ENCODE measurements at regions not wholly inside any gene's neighbourhood (a gene's known extent, or its start where the extent isn't known, plus 50 kb on each side); places are given as distances from the start of the nearest gene placed in this dataset.

DNA sequence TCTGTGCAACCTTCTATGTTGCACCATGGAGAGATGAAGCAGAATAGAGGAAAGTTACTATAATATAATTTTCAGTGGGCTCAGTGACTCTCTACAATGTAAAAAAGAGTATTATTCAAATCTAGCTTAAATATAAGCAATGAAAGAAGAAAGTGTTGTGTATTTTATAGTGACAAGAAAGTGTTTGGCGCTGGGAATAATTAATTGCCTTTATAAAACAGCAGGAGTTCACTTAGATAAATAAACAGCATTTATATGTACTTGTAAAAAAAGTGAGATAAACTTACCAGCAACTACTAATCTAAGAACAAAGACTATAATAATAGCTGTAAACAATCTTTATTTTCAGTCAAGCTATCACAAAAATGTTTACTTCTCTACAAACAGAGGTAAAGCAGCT lies 488.9 kb upstream of the PCDH10 start:
- Histone ChIP-seq H3K27me3 (no peaks in the 10 kb centered on the region), H3K4me1 (no peaks in the 10 kb centered on the region), H3K27ac (no peak overlapping the region), H3K4me3 (no peak overlapping the region), H3K9me3 (peaks cover 0 to 8% (median 1%) of the 10 kb centered on the region in 4 donors), H3K36me3 (no peaks in the 10 kb centered on the region)
- intact Hi-C loops (cut with DNase I): no loop called here
- no peak for DNase-seq
- no peak for TF ChIP-seq POLR2AphosphoS5 (IDR thresholded peaks at IDR 0.05)
- no peak for TF ChIP-seq POLR2A (IDR thresholded peaks at IDR 0.05)
- 20 to 52% methylated on average over 1 of the region's 1 CpG for WGBS, 2 donors

DNA sequence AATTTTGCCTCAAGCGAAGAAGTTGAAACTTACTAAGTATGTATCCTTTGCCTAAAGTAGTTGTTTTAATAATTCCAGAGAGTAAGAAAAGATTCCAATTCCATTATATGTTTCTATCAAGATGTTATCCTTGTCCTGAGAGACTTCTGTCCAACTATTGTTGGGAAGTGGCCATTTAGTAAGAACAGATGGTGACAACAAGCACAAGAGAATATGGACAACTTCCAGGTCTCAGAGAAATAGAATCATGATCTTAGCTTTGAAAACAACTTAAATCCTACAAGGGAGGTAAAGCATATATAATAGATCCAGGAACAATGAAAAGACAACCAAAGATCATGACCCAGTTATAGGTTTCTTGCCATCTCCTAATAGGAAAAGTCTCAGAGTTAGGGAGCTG lies 486.6 kb upstream of the PCDH10 start:
- Histone ChIP-seq H3K27me3 (no peaks in the 10 kb centered on the region), H3K36me3 (no peaks in the 10 kb centered on the region), H3K9me3 (peaks cover 0 to 8% (median 0%) of the 10 kb centered on the region in 4 donors), H3K4me3 (no peak overlapping the region), H3K4me1 (no peaks in the 10 kb centered on the region), H3K27ac (no peak overlapping the region)
- WGBS, 2 donors: 89 to 94% methylated on average over 1 of the region's 1 CpG
- intact Hi-C loops (cut with DNase I): no loop called here
- no peak for DNase-seq
- TF ChIP-seq POLR2AphosphoS5 (IDR thresholded peaks at IDR 0.05) (no peak), EP300 (IDR thresholded peaks at IDR 0.05) (no peak), CTCF (IDR thresholded peaks at IDR 0.05) (no peak), POLR2A (IDR thresholded peaks at IDR 0.05) (no peak)

DNA sequence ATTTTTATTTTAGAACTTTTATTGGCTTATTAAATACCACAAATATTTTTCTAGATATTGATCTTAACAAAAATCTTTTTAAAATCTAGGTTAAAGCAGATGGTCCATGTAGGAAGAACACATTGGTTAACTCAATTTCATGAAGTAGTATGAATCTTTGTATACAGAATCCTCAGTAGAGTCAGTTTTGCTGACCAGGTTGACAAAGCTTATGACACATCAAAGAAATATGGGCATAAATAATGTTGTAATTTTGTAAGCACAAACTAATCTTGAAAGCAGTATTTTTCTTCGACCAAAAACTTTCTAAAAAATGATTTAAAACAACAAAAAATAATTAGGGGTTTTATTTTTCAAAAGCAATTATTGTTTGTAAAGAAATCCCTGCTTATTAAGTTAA lies 479.3 kb upstream of the PCDH10 start:
- Histone ChIP-seq H3K27ac (no peak overlapping the region), H3K4me1 (no peaks in the 10 kb centered on the region), H3K9me3 (no peaks in the 10 kb centered on the region), H3K27me3 (no peaks in the 10 kb centered on the region), H3K36me3 (no peaks in the 10 kb centered on the region), H3K4me3 (no peak overlapping the region)
- no peak for TF ChIP-seq CTCF (IDR thresholded peaks at IDR 0.05)
- no peak for TF ChIP-seq POLR2A (IDR thresholded peaks at IDR 0.05)
- TF ChIP-seq EP300 (IDR thresholded peaks at IDR 0.05): no peak
- TF ChIP-seq POLR2AphosphoS5 (IDR thresholded peaks at IDR 0.05): no peak
- 0% methylated on average over 1 of the region's 1 CpG for WGBS, 2 donors
- DNase-seq: no peak
- intact Hi-C loops (cut with DNase I): no loop called here

DNA sequence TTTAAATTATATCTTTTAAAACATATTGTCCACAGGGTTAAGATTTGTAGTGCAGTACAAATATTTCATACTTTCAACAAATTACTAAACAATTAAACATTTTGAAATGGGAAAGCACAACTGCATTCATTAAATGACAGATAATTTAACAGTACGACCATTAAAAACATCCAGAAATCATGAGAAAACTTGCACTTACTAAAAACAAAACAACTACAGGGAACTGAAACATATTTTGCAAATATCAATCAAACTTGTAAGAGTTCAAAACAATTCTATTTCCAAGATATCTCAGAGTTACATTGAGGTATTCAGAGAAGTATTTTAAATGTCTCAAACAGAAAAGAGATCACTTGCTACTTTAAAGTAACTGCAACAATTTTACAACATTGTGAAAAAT lies 478.5 kb upstream of the PCDH10 start:
- H3K4me1 ChIP-seq: no peaks in the 10 kb centered on the region
- no peak overlapping the region for H3K4me3 ChIP-seq
- H3K27ac ChIP-seq: no peak overlapping the region
- DNase-seq: no peak
- H3K27me3 ChIP-seq: no peaks in the 10 kb centered on the region
- TF ChIP-seq POLR2AphosphoS5 (IDR thresholded peaks at IDR 0.05): no peak
- TF ChIP-seq POLR2A (IDR thresholded peaks at IDR 0.05): no peak
- no peak for TF ChIP-seq EP300 (IDR thresholded peaks at IDR 0.05)
- TF ChIP-seq CTCF (IDR thresholded peaks at IDR 0.05): no peak
- no peaks in the 10 kb centered on the region for H3K36me3 ChIP-seq
- 74 to 81% methylated on average over 1 of the region's 1 CpG for WGBS, 2 donors
- intact Hi-C loops (cut with DNase I): no loop called here
- no peaks in the 10 kb centered on the region for H3K9me3 ChIP-seq

DNA sequence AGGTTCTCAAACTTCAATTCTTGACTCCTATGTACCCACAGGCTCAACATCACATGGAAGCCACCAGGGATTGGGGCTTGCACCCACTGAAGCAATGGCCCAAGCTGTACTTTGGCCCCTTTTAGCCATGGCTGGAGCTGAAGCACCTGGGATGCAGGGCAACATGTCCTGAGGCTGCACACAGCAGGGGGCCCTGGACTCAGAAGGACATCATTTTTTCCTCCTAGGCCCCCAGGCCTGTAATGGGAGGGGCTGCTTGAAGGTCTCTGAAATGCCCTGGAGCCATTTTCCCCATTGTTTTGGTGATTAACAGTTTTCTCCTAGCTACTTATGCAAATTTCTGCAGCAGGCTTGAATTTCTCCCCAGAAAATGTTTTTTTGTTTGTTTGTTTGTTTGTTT lies 465.1 kb upstream of the PCDH10 start:
- Histone ChIP-seq H3K36me3 (no peaks in the 10 kb centered on the region), H3K27ac (no peak overlapping the region), H3K4me3 (no peak overlapping the region), H3K27me3 (no peaks in the 10 kb centered on the region), H3K4me1 (no peaks in the 10 kb centered on the region), H3K9me3 (no peaks in the 10 kb centered on the region)
- no peak for DNase-seq
- TF ChIP-seq EP300 (IDR thresholded peaks at IDR 0.05): no peak
- TF ChIP-seq POLR2AphosphoS5 (IDR thresholded peaks at IDR 0.05): no peak
- TF ChIP-seq POLR2A (IDR thresholded peaks at IDR 0.05): no peak
- TF ChIP-seq CTCF (IDR thresholded peaks at IDR 0.05): no peak
- intact Hi-C loops (cut with DNase I): no loop called here

All from sigmoid colon (tissue), 6 donors.